HEK293T (cell line): ENCODE measurements at regions not wholly inside any gene's neighbourhood (a gene's known extent, or its start where the extent isn't known, plus 50 kb on each side); places are given as distances from the start of the nearest gene placed in this dataset.

Source experiments
- CTCF ChIA-PET: fragments of 350-600 bp; formaldehyde crosslinking; extraction: SDS; loops from one replicate; lab custom pipeline; 2021; ENCODE audit warnings: antibody characterized with exemption, inconsistent platforms; lab: Yijun Ruan, JAX
- POLR2A ChIA-PET: fragments of 350-600 bp; formaldehyde crosslinking; extraction: SDS; loops from one replicate; lab custom pipeline; 2020; ENCODE audit warnings: antibody characterized with exemption, inconsistent platforms; lab: Yijun Ruan, JAX
- DNase-seq: peaks from one replicate; pipeline ENCODE4 v3.0.0; 2012; ENCODE audit warnings: mixed read lengths; ENCODE audit errors: extremely low spot score
- ARNT ChIP-seq: fragments of 450-650 bp; IDR thresholded peaks from 2 replicates; pipeline ENCODE4 v1.6.1; 2017; ENCODE audit warnings: mild to moderate bottlenecking
- BHLHE40 ChIP-seq: fragments of 450-650 bp; IDR thresholded peaks from 2 replicates; pipeline ENCODE4 v1.6.1; 2016; ENCODE audit warnings: mild to moderate bottlenecking, moderate library complexity, borderline replicate concordance
- CTBP1 ChIP-seq: fragments of 450-650 bp; IDR thresholded peaks from 2 replicates; pipeline ENCODE4 v1.6.1; 2016; ENCODE audit warnings: borderline replicate concordance
- ELF4 ChIP-seq: fragments of 450-650 bp; IDR thresholded peaks from 2 replicates; pipeline ENCODE4 v1.6.1; 2017; ENCODE audit warnings: antibody characterized with exemption
- FOXA1 ChIP-seq: fragments of 450-650 bp; IDR thresholded peaks from 2 replicates; pipeline ENCODE4 v1.6.1; 2016; ENCODE audit warnings: mild to moderate bottlenecking
- FOXK2 ChIP-seq: fragments of 450-650 bp; IDR thresholded peaks from 2 replicates; pipeline ENCODE4 v1.6.1; 2016; ENCODE audit warnings: mild to moderate bottlenecking
- FOXM1 ChIP-seq: fragments of 450-650 bp; IDR thresholded peaks from 2 replicates; pipeline ENCODE4 v1.6.1; 2017; ENCODE audit warnings: mild to moderate bottlenecking, borderline replicate concordance
- HDGF ChIP-seq: fragments of 450-650 bp; IDR thresholded peaks from 2 replicates; pipeline ENCODE4 v1.6.1; 2017; ENCODE audit warnings: antibody characterized with exemption, borderline replicate concordance
- L3MBTL2 ChIP-seq: fragments of 450-650 bp; conservative IDR thresholded peaks from 2 replicates; pipeline ENCODE4 v1.6.1; 2016; ENCODE audit warnings: mild to moderate bottlenecking
- LEF1 ChIP-seq: fragments of 450-650 bp; IDR thresholded peaks from 2 replicates; pipeline ENCODE4 v1.6.1; 2017; ENCODE audit warnings: mild to moderate bottlenecking, borderline replicate concordance
- NFRKB ChIP-seq: fragments of 450-650 bp; IDR thresholded peaks from 2 replicates; pipeline ENCODE4 v1.6.1; 2016; ENCODE audit warnings: mild to moderate bottlenecking, moderate library complexity
- PKNOX1 ChIP-seq: fragments of 450-650 bp; IDR thresholded peaks from 2 replicates; pipeline ENCODE4 v1.6.1; 2016
- SP1 ChIP-seq: fragments of 450-650 bp; IDR thresholded peaks from 2 replicates; pipeline ENCODE4 v1.6.1; 2017
- SUZ12 ChIP-seq: fragments of 450-650 bp; IDR thresholded peaks from 2 replicates; pipeline ENCODE4 v1.6.1; 2016; ENCODE audit warnings: mild to moderate bottlenecking
- TARDBP ChIP-seq: fragments of 450-650 bp; IDR thresholded peaks from 2 replicates; pipeline ENCODE4 v1.6.1; 2016
- ZNF384 ChIP-seq: fragments of 450-650 bp; IDR thresholded peaks from 2 replicates; pipeline ENCODE4 v1.6.1; 2016

- ChIA-PET POLR2A (no interaction called here), CTCF (no interaction called here)
- TF ChIP-seq HDGF (no peak), TARDBP (no peak), PKNOX1 (no peak), ARNT (no peak), CTBP1 (no peak), BHLHE40 (no peak), SP1 (no peak), FOXA1 (no peak), L3MBTL2 (no peak), ZNF384 (no peak), FOXM1 (no peak), FOXK2 (no peak), ELF4 (no peak), NFRKB (no peak), SUZ12 (no peak)
- DNase-seq: no peak
Observed at GRCh38 chr2:146467425-146467824, 1377.4 kb upstream of the ACVR2A start.

- TF ChIP-seq BHLHE40 (no peak), SUZ12 (no peak), LEF1 (no peak), FOXA1 (no peak), ARNT (no peak), FOXM1 (no peak), ELF4 (no peak), L3MBTL2 (no peak), FOXK2 (no peak), NFRKB (no peak), CTBP1 (no peak), TARDBP (no peak), ZNF384 (no peak), SP1 (no peak)
- POLR2A ChIA-PET: no interaction called here
- CTCF ChIA-PET: no interaction called here
- DNase-seq: no peak
Observed at GRCh38 chr2:146465460-146465859, 1379.4 kb upstream of the ACVR2A start.

GRCh38 chr2:146461068-146461467 is 1383.8 kb upstream of the ACVR2A start:
- ChIA-PET POLR2A (no interaction called here), CTCF (no interaction called here)
- no peak for DNase-seq
- no peak for TF ChIP-seq SP1
- TF ChIP-seq ARNT: no peak

GRCh38 chr2:146458585-146458984 is 1386.2 kb upstream of the ACVR2A start:
- DNase-seq: no peak
- no peak for TF ChIP-seq HDGF
- no peak for TF ChIP-seq FOXA1
- TF ChIP-seq TARDBP: no peak
- TF ChIP-seq L3MBTL2: no peak
- no peak for TF ChIP-seq LEF1
- TF ChIP-seq FOXK2: no peak
- TF ChIP-seq ZNF384: no peak
- no peak for TF ChIP-seq PKNOX1
- no peak for TF ChIP-seq NFRKB
- no peak for TF ChIP-seq SUZ12
- no peak for TF ChIP-seq FOXM1
- TF ChIP-seq ELF4: no peak
- no peak for TF ChIP-seq SP1
- TF ChIP-seq ARNT: no peak
- CTCF ChIA-PET: no interaction called here
- POLR2A ChIA-PET: no interaction called here

GRCh38 chr2:146457221-146457620 is 1387.6 kb upstream of the ACVR2A start:
- POLR2A ChIA-PET: no interaction called here
- CTCF ChIA-PET: no interaction called here
- TF ChIP-seq ELF4: no peak
- no peak for TF ChIP-seq L3MBTL2
- TF ChIP-seq BHLHE40: no peak
- no peak for TF ChIP-seq FOXK2
- no peak for TF ChIP-seq NFRKB
- no peak for TF ChIP-seq CTBP1
- TF ChIP-seq LEF1: no peak
- no peak for TF ChIP-seq HDGF
- no peak for TF ChIP-seq ZNF384
- TF ChIP-seq TARDBP: no peak
- DNase-seq: no peak

- CTCF ChIA-PET: no interaction called here
- TF ChIP-seq TARDBP (no peak), L3MBTL2 (no peak), ZNF384 (no peak), ELF4 (no peak), BHLHE40 (no peak), SP1 (no peak), FOXM1 (no peak), FOXK2 (no peak), SUZ12 (no peak), PKNOX1 (no peak), HDGF (no peak), CTBP1 (no peak), LEF1 (no peak), ARNT (no peak), FOXA1 (no peak)
- POLR2A ChIA-PET: no interaction called here
- DNase-seq: no peak
Observed at GRCh38 chr2:146455325-146455724, 1389.5 kb upstream of the ACVR2A start.
